ENCODE measurements at regions not wholly inside any gene's neighbourhood (a gene's known extent, or its start where the extent isn't known, plus 50 kb on each side); places are given as distances from the start of the nearest gene placed in this dataset.

- Mint-ChIP-seq H3K36me3 (ENCODE audit: low read depth) (no peaks in the 10 kb centered on the region), H3K27ac (no peak overlapping the region)
These were observed 391.0 kb upstream of the LINC00305 start for GRCh38 chr18:64539847-64540246.

GRCh38 chr18:64528646-64529045 lies 379.8 kb upstream of the LINC00305 start:
- Mint-ChIP-seq H3K27ac (no peak overlapping the region), H3K27me3 (ENCODE audit: insufficient read depth) (no peaks in the 10 kb centered on the region; the same call in 1 of the 2 replicates), H3K4me3 (no peak overlapping the region), H3K36me3 (ENCODE audit: low read depth) (no peaks in the 10 kb centered on the region), H3K4me1 (ENCODE audit: low read depth) (no peaks in the 10 kb centered on the region), H3K9me3 (peaks cover 42% of the 10 kb centered on the region)
- DNase-seq, result no peak
- no peak for TF ChIP-seq CTCF (IDR thresholded peaks at IDR 0.05)

More at GRCh38 chr18:64539847-64540246, 391.0 kb upstream of the LINC00305 start:
- no peak for TF ChIP-seq CTCF (IDR thresholded peaks at IDR 0.05)
- H3K4me3 Mint-ChIP-seq, result no peak overlapping the region
- no peaks in the 10 kb centered on the region for H3K4me1 Mint-ChIP-seq (ENCODE audit: low read depth)
- no peak for DNase-seq
- no peaks in the 10 kb centered on the region for H3K27me3 Mint-ChIP-seq (ENCODE audit: insufficient read depth)
- peaks cover 42% of the 10 kb centered on the region for H3K9me3 Mint-ChIP-seq

DNA sequence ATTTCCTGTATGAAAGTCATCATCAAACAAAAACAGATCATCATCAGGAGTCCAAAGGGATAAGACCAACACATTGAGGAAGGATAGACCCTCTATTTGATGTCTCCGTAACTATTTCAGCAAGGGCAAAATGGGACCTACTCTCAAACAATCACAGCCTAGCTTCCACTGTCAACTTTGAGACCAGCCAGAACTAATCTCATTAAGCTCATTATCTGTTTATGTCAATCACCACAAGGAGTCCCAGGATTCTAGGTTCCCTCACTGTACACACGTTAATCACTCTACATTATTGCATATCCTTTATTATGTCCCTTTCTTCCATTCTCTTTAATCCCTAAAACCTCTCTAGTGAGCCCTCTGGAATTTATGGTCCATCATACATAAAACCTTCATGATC lies 370.3 kb upstream of the LINC00305 start:
- Mint-ChIP-seq H3K27ac (no peak overlapping the region), H3K27me3 (ENCODE audit: insufficient read depth) (no peaks in the 10 kb centered on the region)

GRCh38 chr18:64518191-64518590 lies 369.3 kb upstream of the LINC00305 start:
- no peak for TF ChIP-seq CTCF (IDR thresholded peaks at IDR 0.05)
- Mint-ChIP-seq H3K4me1 (ENCODE audit: low read depth) (no peaks in the 10 kb centered on the region), H3K27me3 (ENCODE audit: insufficient read depth) (no peaks in the 10 kb centered on the region), H3K4me3 (no peak overlapping the region), H3K36me3 (ENCODE audit: low read depth) (no peaks in the 10 kb centered on the region), H3K27ac (no peak overlapping the region), H3K9me3 (peaks cover 34% of the 10 kb centered on the region)
- no peak for DNase-seq

More for the DNA sequence above, 370.3 kb upstream of the LINC00305 start:
- Mint-ChIP-seq H3K4me3 (no peak overlapping the region), H3K36me3 (ENCODE audit: low read depth) (no peaks in the 10 kb centered on the region), H3K9me3 (peaks cover 43% of the 10 kb centered on the region), H3K4me1 (ENCODE audit: low read depth) (no peaks in the 10 kb centered on the region)
- no peak for TF ChIP-seq CTCF (IDR thresholded peaks at IDR 0.05)
- DNase-seq, result no peak

DNA sequence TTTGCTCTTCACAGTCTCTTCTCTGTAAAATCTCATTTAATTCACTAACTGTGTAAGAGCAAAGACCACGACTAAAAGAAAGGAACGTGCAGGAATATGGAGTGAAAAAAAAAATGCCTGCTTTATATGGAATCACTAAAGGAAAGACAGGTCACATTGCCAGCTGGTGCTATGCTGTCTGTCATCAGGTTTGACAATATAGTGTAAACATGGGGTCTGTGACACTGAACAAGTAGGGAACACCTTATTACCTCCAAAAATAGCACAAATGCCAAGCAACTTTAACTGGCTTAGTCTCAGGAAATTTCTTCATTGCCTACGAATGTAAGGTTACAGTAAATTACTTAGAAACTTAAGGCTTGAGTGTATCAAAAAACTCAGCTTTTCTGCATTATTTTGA lies 364.5 kb upstream of the LINC00305 start:
- DNase-seq, result no peak
- Mint-ChIP-seq H3K4me3 (no peak overlapping the region), H3K36me3 (ENCODE audit: low read depth) (no peaks in the 10 kb centered on the region), H3K27ac (no peak overlapping the region), H3K9me3 (peaks cover 15% of the 10 kb centered on the region), H3K27me3 (ENCODE audit: insufficient read depth) (no peaks in the 10 kb centered on the region), H3K4me1 (ENCODE audit: low read depth) (no peaks in the 10 kb centered on the region)
- TF ChIP-seq CTCF (IDR thresholded peaks at IDR 0.05), result no peak

DNA sequence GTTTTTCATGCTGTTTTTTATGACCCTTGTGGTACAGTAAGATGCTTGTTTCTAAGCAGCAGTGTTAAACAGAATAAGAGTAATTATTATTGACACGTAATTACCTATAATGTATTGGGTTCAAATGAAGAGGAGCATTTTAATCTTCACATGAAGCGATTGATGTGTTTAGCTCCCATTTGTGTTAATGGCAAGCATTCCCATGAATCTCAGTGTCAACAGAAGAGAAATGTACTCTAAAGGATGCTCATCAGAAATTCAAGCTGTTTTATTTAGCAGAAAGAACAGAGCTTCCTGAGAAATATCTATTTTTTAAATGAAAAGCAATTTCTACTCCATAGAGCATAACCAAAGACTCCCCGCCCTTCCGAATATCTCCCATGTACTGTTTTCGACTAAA lies 341.3 kb upstream of the LINC00305 start:
- H3K4me1 Mint-ChIP-seq (ENCODE audit: low read depth), result no peaks in the 10 kb centered on the region
- no peaks in the 10 kb centered on the region; the same call in 1 of the 2 replicates for H3K36me3 Mint-ChIP-seq (ENCODE audit: low read depth)
- H3K9me3 Mint-ChIP-seq, result peaks cover 28% of the 10 kb centered on the region
- no peak overlapping the region for H3K4me3 Mint-ChIP-seq
- TF ChIP-seq CTCF (IDR thresholded peaks at IDR 0.05), result no peak
- H3K27me3 Mint-ChIP-seq (ENCODE audit: insufficient read depth), result no peaks in the 10 kb centered on the region
- DNase-seq, result no peak
- H3K27ac Mint-ChIP-seq, result no peak overlapping the region
